Prostate gland (tissue), 2 donors: ENCODE measurements at regions not wholly inside any gene's neighbourhood (a gene's known extent, or its start where the extent isn't known, plus 50 kb on each side); places are given as distances from the start of the nearest gene placed in this dataset.

Source experiments
- POLR2A ChIP-seq: fragments of 450-650 bp; IDR thresholded peaks from one replicate; pipeline ENCODE4 v1.6.1; 2016; ENCODE audit warnings: antibody characterized with exemption, mild to moderate bottlenecking
- TF ChIP-seq, protein P1 (sequence below), 4 experiments: fragments of 200-600 bp in 2 of 4; fragments of 450-650 bp in 2 of 4; sonication (generic) in 2 of 4; IDR thresholded peaks; 1 replicate in 3 of 4; 2 replicates in 1 of 4; pipeline ENCODE4 v1.5.1; 2016 to 2019; ENCODE audit warnings: antibody characterized with exemption in 4 of 4, mild to moderate bottlenecking in 2 of 4, moderate library complexity in 2 of 4

DNA sequence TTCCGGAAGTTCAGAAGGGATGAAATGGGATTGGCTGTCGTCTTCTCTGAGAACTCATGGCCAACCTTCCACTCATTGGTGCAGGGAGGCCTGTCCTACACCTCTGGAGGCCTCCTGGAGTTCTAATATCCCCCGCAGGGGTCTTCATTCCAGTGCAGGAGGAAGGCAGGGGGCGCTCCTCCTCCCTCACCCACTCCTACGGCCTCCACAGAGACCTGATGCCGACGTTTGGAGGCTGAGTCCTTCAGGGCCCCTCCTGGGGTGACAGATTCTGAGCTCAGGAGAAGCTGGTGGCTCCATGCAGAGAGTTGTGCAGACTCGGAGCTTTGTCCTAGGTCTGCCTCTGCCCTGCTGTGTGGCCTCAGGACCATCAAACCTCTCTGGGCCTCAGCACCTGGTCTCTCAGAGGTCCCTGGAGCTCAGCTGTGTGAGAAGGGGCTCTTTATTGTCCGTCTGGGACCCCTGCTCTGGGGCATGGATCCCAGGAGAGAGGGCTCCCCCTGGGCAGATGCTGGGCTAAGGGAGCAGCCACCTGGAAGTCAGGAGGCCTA lies 102.3 kb upstream of the WNT4 start:
- TF ChIP-seq, protein P1, sequence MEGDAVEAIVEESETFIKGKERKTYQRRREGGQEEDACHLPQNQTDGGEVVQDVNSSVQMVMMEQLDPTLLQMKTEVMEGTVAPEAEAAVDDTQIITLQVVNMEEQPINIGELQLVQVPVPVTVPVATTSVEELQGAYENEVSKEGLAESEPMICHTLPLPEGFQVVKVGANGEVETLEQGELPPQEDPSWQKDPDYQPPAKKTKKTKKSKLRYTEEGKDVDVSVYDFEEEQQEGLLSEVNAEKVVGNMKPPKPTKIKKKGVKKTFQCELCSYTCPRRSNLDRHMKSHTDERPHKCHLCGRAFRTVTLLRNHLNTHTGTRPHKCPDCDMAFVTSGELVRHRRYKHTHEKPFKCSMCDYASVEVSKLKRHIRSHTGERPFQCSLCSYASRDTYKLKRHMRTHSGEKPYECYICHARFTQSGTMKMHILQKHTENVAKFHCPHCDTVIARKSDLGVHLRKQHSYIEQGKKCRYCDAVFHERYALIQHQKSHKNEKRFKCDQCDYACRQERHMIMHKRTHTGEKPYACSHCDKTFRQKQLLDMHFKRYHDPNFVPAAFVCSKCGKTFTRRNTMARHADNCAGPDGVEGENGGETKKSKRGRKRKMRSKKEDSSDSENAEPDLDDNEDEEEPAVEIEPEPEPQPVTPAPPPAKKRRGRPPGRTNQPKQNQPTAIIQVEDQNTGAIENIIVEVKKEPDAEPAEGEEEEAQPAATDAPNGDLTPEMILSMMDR (IDR thresholded peaks at IDR 0.05): no peak
- no peak for TF ChIP-seq POLR2A
